Osteoblast (primary cell): ENCODE measurements at regions not wholly inside any gene's neighbourhood (a gene's known extent, or its start where the extent isn't known, plus 50 kb on each side); places are given as distances from the start of the nearest gene placed in this dataset.

Source experiments
- DNase-seq: peaks from one replicate; pipeline ENCODE4 v3.0.0; 2011; ENCODE audit warnings: low spot score, mixed read lengths; ENCODE audit not compliant: insufficient read length; ENCODE audit errors: missing footprints
- H2AFZ ChIP-seq: 2 replicates; pipeline ENCODE4 v1.6.0; 2011; ENCODE audit warnings: mild to moderate bottlenecking, low read length
- H3K27ac ChIP-seq: 2 replicates; pipeline ENCODE4 v1.5.1; 2011; ENCODE audit warnings: mild to moderate bottlenecking, low read depth, low read length, moderate library complexity
- H3K27me3 ChIP-seq: 2 replicates; pipeline ENCODE4 v1.6.0; 2012; ENCODE audit warnings: mild to moderate bottlenecking, control low read depth, inconsistent platforms, low read length, moderate library complexity; ENCODE audit not compliant: insufficient read depth
- H3K36me3 ChIP-seq: 2 replicates; pipeline ENCODE4 v1.5.1; 2011; ENCODE audit warnings: mild to moderate bottlenecking, low read length, control low read depth, moderate library complexity; ENCODE audit not compliant: insufficient read depth
- H3K4me1 ChIP-seq: 2 replicates; pipeline ENCODE4 v1.5.1; 2011; ENCODE audit warnings: mild to moderate bottlenecking, low read length, control low read depth, moderate library complexity; ENCODE audit not compliant: insufficient read depth
- H3K4me2 ChIP-seq: 2 replicates; pipeline ENCODE4 v1.6.0; 2011; ENCODE audit warnings: mild to moderate bottlenecking, low read length; ENCODE audit not compliant: insufficient read depth
- H3K4me3 ChIP-seq: fragments of 200-600 bp; sonication (generic); 3 replicates; pipeline ENCODE4 v1.5.1; 2012; ENCODE audit warnings: mild to moderate bottlenecking, low read length, inconsistent platforms; ENCODE audit not compliant: insufficient read depth
- H3K79me2 ChIP-seq: 2 replicates; pipeline ENCODE4 v1.6.0; 2012; ENCODE audit warnings: mild to moderate bottlenecking, low read length, control low read depth, inconsistent platforms; ENCODE audit not compliant: insufficient read depth
- H3K9me3 ChIP-seq: 2 replicates; pipeline ENCODE4 v1.5.1; 2011; ENCODE audit warnings: low read depth, low read length, control low read depth
- H4K20me1 ChIP-seq: 2 replicates; pipeline ENCODE4 v1.6.0; 2012; ENCODE audit warnings: mild to moderate bottlenecking, low read length, control low read depth; ENCODE audit not compliant: insufficient read depth
- TF ChIP-seq, protein P1 (sequence below): IDR thresholded peaks from 2 replicates; pipeline ENCODE4 v1.5.1; 2011; ENCODE audit warnings: mild to moderate bottlenecking, low read depth, low read length, moderate library complexity; ENCODE audit errors: extremely low read depth

DNA sequence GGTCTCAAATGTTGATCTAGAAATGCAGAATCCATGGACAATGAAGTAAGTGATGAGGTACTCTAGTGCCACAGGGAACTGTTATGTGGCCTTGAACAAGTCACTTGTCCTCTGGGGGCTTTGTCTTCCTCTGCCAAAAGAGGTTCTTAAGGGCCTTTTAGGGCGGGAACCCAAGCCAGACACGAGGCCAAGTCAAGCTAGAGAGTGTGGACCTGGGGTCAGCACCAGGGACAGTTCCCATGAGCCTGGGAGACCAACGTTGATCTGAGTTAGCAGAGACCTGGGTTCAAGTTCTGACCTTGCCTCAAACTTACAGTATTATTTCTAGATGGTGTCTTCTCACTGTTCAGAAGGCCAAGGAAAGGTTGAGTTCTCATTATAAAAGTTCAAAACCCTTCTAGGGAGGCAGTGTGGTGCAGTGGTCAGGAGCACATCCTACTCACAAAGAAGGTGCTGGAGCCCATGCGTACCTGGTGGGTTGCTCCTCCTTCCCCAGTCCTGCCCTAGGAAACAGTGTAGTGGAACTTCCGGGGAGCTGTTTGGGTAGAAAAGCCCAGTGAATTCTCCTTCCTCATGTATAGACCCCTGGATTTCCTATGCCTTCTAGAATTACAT, 121.5 kb downstream of the CHST1 start:
- Histone ChIP-seq H3K4me1 (peaks cover 3% of the 10 kb centered on the region), H2AFZ (no peak overlapping the region), H3K27me3 (peaks cover 11% of the 10 kb centered on the region), H3K4me3 (no peak overlapping the region), H3K79me2 (no peaks in the 10 kb centered on the region), H3K4me2 (no peak overlapping the region), H3K36me3 (no peaks in the 10 kb centered on the region), H3K9me3 (no peaks in the 10 kb centered on the region), H4K20me1 (no peaks in the 10 kb centered on the region), H3K27ac (no peak overlapping the region)
- DNase-seq, result no peak
- TF ChIP-seq, protein P1, sequence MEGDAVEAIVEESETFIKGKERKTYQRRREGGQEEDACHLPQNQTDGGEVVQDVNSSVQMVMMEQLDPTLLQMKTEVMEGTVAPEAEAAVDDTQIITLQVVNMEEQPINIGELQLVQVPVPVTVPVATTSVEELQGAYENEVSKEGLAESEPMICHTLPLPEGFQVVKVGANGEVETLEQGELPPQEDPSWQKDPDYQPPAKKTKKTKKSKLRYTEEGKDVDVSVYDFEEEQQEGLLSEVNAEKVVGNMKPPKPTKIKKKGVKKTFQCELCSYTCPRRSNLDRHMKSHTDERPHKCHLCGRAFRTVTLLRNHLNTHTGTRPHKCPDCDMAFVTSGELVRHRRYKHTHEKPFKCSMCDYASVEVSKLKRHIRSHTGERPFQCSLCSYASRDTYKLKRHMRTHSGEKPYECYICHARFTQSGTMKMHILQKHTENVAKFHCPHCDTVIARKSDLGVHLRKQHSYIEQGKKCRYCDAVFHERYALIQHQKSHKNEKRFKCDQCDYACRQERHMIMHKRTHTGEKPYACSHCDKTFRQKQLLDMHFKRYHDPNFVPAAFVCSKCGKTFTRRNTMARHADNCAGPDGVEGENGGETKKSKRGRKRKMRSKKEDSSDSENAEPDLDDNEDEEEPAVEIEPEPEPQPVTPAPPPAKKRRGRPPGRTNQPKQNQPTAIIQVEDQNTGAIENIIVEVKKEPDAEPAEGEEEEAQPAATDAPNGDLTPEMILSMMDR, result no peak

DNA sequence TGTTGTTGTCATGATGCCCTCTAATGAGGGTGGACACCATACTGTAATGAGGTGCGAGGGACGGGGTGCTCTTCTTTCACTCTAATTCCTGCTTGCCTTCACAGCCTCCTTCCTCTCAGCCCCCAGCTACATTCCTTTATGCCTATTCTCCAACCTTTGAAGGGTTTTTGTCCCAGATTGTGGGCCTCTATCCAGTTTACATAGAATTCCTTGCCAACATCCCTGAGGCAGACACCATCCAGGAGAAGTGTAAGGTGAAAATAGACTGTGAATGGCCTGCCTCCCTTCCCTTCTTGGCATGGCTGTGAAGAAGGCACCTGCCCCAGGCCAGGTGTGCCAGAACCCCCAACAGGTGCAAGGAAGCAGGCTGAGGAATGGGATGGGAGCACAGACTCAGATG, 122.3 kb downstream of the CHST1 start:
- DNase-seq, result no peak
- H3K4me2 ChIP-seq, result no peak overlapping the region
- H3K27ac ChIP-seq, result no peak overlapping the region
- H3K27me3 ChIP-seq, result peaks cover 11% of the 10 kb centered on the region
- H3K9me3 ChIP-seq, result no peaks in the 10 kb centered on the region
- no peak overlapping the region for H2AFZ ChIP-seq
- no peaks in the 10 kb centered on the region for H4K20me1 ChIP-seq
- H3K36me3 ChIP-seq, result no peaks in the 10 kb centered on the region
- TF ChIP-seq, protein P1, result no peak
- no peak overlapping the region for H3K4me3 ChIP-seq
- H3K79me2 ChIP-seq, result no peaks in the 10 kb centered on the region
- H3K4me1 ChIP-seq, result peaks cover 7% of the 10 kb centered on the region

DNA sequence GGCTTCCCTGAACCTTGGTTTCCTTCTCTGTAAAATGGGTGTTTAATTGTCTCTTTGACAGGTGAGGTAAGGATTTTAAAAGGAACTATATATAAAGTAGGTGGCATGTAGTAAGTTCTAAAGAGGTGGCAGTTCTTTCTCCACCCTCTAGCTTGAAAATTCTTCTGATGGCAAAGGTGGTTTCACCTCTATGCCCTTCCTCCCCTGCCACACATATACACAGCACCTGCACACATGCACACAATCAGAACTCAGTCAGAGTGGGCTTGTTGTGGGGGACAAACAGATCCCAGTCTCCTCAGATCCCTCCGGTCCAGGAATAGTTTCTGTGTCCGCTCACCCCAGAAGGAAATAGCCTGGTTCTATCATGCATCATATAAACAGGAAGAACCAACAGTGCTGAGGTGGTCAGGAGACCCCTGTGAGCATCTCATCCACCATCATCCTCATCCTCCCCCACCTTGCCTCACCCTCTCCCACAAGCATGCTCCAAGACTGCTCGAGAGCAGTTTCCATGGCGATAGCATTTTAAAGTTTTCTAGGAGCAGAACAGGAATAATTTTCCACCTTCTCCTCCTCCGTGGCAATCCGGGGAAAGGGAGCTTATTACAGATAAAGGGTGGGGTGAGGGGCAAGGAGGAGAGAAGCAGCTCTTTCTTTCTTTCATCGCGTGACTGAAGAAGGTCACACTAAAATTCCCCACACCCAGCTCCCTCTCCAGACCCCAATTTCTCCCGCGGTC, 123.6 kb downstream of the CHST1 start:
- H3K79me2 ChIP-seq, result no peaks in the 10 kb centered on the region
- no peaks in the 10 kb centered on the region for H3K9me3 ChIP-seq
- no peak overlapping the region for H3K27ac ChIP-seq
- H3K27me3 ChIP-seq, result peaks cover 11% of the 10 kb centered on the region
- H3K4me1 ChIP-seq, result peaks cover 7% of the 10 kb centered on the region
- no peak for DNase-seq
- no peaks in the 10 kb centered on the region for H3K36me3 ChIP-seq
- H4K20me1 ChIP-seq, result no peaks in the 10 kb centered on the region
- H2AFZ ChIP-seq, result no peak overlapping the region
- TF ChIP-seq, protein P1, result no peak
- H3K4me2 ChIP-seq, result no peak overlapping the region
- no peak overlapping the region for H3K4me3 ChIP-seq

DNA sequence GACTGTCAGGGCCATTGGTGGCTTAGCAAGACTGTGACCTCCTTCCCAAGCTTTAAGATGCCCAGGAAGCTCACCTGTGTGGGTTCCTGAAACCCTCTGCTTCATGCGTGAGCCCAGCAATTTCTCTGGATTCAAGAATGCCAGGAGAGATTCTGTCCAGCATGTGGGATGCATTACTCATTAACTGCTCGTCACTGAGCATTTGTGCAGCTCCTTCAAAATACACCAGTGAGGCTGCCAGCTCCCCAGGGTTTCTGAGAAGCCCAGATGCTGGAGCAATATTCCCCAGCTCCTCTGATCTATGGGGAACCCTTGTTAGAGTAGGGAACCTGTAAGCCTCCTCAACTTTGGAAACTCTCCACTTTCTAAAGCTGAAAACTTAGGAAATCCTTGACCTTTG, 126.5 kb downstream of the CHST1 start:
- DNase-seq, result no peak
- Histone ChIP-seq H3K4me3 (no peak overlapping the region), H3K27me3 (peaks cover 11% of the 10 kb centered on the region), H2AFZ (no peak overlapping the region), H3K79me2 (no peaks in the 10 kb centered on the region), H3K9me3 (no peaks in the 10 kb centered on the region), H4K20me1 (no peaks in the 10 kb centered on the region), H3K4me1 (peaks cover 7% of the 10 kb centered on the region), H3K36me3 (no peaks in the 10 kb centered on the region), H3K27ac (no peak overlapping the region), H3K4me2 (no peak overlapping the region)
- TF ChIP-seq, protein P1, result no peak
